ENCODE measurements at regions not wholly inside any gene's neighbourhood (a gene's known extent, or its start where the extent isn't known, plus 50 kb on each side); places are given as distances from the start of the nearest gene placed in this dataset.

- no peaks in the 10 kb centered on the region for H3K9me3 ChIP-seq
- no peak overlapping the region for H3K4me3 ChIP-seq
- WGBS, result 94% methylated on average over 5 of the region's 5 CpGs
- no peak overlapping the region for H3K27ac ChIP-seq
- no peaks in the 10 kb centered on the region for H3K27me3 ChIP-seq (replicated peaks; ENCODE audit: insufficient read depth)
- DNase-seq (ENCODE audit: low spot score), result no peak
- intact Hi-C loops (cut with DNase I), result no loop called here
- no peaks in the 10 kb centered on the region for H3K36me3 ChIP-seq
- no peak for TF ChIP-seq POLR2AphosphoS5 (IDR thresholded peaks at IDR 0.05)
- no peak for TF ChIP-seq POLR2A (IDR thresholded peaks at IDR 0.05)
- TF ChIP-seq CTCF (IDR thresholded peaks at IDR 0.05), result no peak
- no peaks in the 10 kb centered on the region for H3K4me1 ChIP-seq (replicated peaks)
Measured at GRCh38 chr15:97600190-97600589, 360.3 kb upstream of the ARRDC4 start.

GRCh38 chr15:97604677-97605076 lies 355.8 kb upstream of the ARRDC4 start:
- no peaks in the 10 kb centered on the region for H3K4me1 ChIP-seq (replicated peaks)
- no peaks in the 10 kb centered on the region for H3K36me3 ChIP-seq
- no peak for DNase-seq (ENCODE audit: low spot score)
- WGBS, result 58% methylated on average over 2 of the region's 2 CpGs
- H3K4me3 ChIP-seq, result no peak overlapping the region
- no peaks in the 10 kb centered on the region for H3K27me3 ChIP-seq (replicated peaks; ENCODE audit: insufficient read depth)
- TF ChIP-seq POLR2A (IDR thresholded peaks at IDR 0.05) (no peak), CTCF (IDR thresholded peaks at IDR 0.05) (no peak), POLR2AphosphoS5 (IDR thresholded peaks at IDR 0.05) (no peak)
- intact Hi-C loops (cut with DNase I), result no loop called here
- H3K27ac ChIP-seq, result no peak overlapping the region
- H3K9me3 ChIP-seq, result no peaks in the 10 kb centered on the region

- 97% methylated on average over 1 of the region's 1 CpG for WGBS
- Histone ChIP-seq H3K36me3 (no peaks in the 10 kb centered on the region), H3K9me3 (no peaks in the 10 kb centered on the region), H3K27ac (no peak overlapping the region), H3K27me3 (replicated peaks; ENCODE audit: insufficient read depth) (no peaks in the 10 kb centered on the region), H3K4me3 (no peak overlapping the region), H3K4me1 (replicated peaks) (no peaks in the 10 kb centered on the region)
- intact Hi-C loops (cut with DNase I), result no loop called here
- DNase-seq (ENCODE audit: low spot score), result no peak
- no peak for TF ChIP-seq CTCF (IDR thresholded peaks at IDR 0.05)
- TF ChIP-seq POLR2AphosphoS5 (IDR thresholded peaks at IDR 0.05), result no peak
- TF ChIP-seq POLR2A (IDR thresholded peaks at IDR 0.05), result no peak
Measured at GRCh38 chr15:97615114-97615513, 345.4 kb upstream of the ARRDC4 start.

- DNase-seq (ENCODE audit: low spot score), result no peak
- TF ChIP-seq POLR2A (IDR thresholded peaks at IDR 0.05) (no peak), CTCF (IDR thresholded peaks at IDR 0.05) (no peak), POLR2AphosphoS5 (IDR thresholded peaks at IDR 0.05) (no peak)
- Histone ChIP-seq H3K36me3 (no peaks in the 10 kb centered on the region), H3K4me1 (replicated peaks) (no peaks in the 10 kb centered on the region), H3K27ac (no peak overlapping the region), H3K9me3 (no peaks in the 10 kb centered on the region), H3K27me3 (replicated peaks; ENCODE audit: insufficient read depth) (no peaks in the 10 kb centered on the region), H3K4me3 (no peak overlapping the region)
- 50% methylated on average over 3 of the region's 3 CpGs for WGBS
- intact Hi-C loops (cut with DNase I), result no loop called here
Measured at GRCh38 chr15:97623091-97623661, 337.3 kb upstream of the ARRDC4 start.

- intact Hi-C loops (cut with DNase I), result no loop called here
- H3K27me3 ChIP-seq (replicated peaks; ENCODE audit: insufficient read depth), result no peaks in the 10 kb centered on the region
- no peaks in the 10 kb centered on the region for H3K36me3 ChIP-seq
- no peaks in the 10 kb centered on the region for H3K9me3 ChIP-seq
- no peaks in the 10 kb centered on the region for H3K4me1 ChIP-seq (replicated peaks)
- no peak overlapping the region for H3K27ac ChIP-seq
- WGBS, result 59% methylated on average over 1 of the region's 1 CpG
- DNase-seq (ENCODE audit: low spot score), result no peak
- no peak overlapping the region for H3K4me3 ChIP-seq
- TF ChIP-seq POLR2A (IDR thresholded peaks at IDR 0.05) (no peak), POLR2AphosphoS5 (IDR thresholded peaks at IDR 0.05) (no peak), CTCF (IDR thresholded peaks at IDR 0.05) (no peak)
Measured at GRCh38 chr15:97627634-97628033, 332.9 kb upstream of the ARRDC4 start.

Measured in prostate gland (tissue), 2 donors.